ENCODE measurements at regions not wholly inside any gene's neighbourhood (a gene's known extent, or its start where the extent isn't known, plus 50 kb on each side); places are given as distances from the start of the nearest gene placed in this dataset.

GRCh38 chr1:164473544-164473943 lies 85.4 kb upstream of the PBX1 start:
- CTCF ChIA-PET, result no interaction called here
- no peak overlapping the region for H3K27ac Mint-ChIP-seq
- peaks cover 15% of the 10 kb centered on the region for H3K4me1 Mint-ChIP-seq
- no peaks in the 10 kb centered on the region for H3K36me3 Mint-ChIP-seq
- ATAC-seq, result no peak
- H3K4me3 Mint-ChIP-seq, result no peak overlapping the region
- TF ChIP-seq ZSCAN18 (CRISPR knock-in tag; IDR thresholded peaks at IDR 0.05) (no peak), HMGXB4 (CRISPR knock-in tag; IDR thresholded peaks at IDR 0.05) (no peak), STAT6 (CRISPR knock-in tag; conservative IDR thresholded peaks at IDR 0.05; ENCODE audit: low read depth) (no peak), NR1H2 (CRISPR knock-in tag; IDR thresholded peaks at IDR 0.05) (no peak), ETV6 (CRISPR knock-in tag; IDR thresholded peaks at IDR 0.05) (no peak), SOX15 (CRISPR knock-in tag; IDR thresholded peaks at IDR 0.05) (no peak), ZNF219 (CRISPR knock-in tag; IDR thresholded peaks at IDR 0.05; ENCODE audit: borderline replicate concordance) (no peak), ZNF317 (CRISPR knock-in tag; IDR thresholded peaks at IDR 0.05; ENCODE audit: borderline replicate concordance, low read depth) (no peak)
- POLR2A ChIA-PET, result no interaction called here
- no peaks in the 10 kb centered on the region for H3K27me3 Mint-ChIP-seq (ENCODE audit: low read depth)
- no peak for DNase-seq (ENCODE audit: low spot score)
- peaks cover 16% of the 10 kb centered on the region; the same call in 1 of the 2 replicates for H3K9me3 Mint-ChIP-seq

- CTCF ChIA-PET, result no interaction called here
- H3K9me3 Mint-ChIP-seq, result peaks cover 13% of the 10 kb centered on the region; the same call in 1 of the 2 replicates
- DNase-seq (ENCODE audit: low spot score) (no peak), ATAC-seq (no peak)
- H3K27ac Mint-ChIP-seq, result no peak overlapping the region
- peaks cover 15% of the 10 kb centered on the region for H3K4me1 Mint-ChIP-seq
- H3K4me3 Mint-ChIP-seq, result no peak overlapping the region
- H3K36me3 Mint-ChIP-seq, result no peaks in the 10 kb centered on the region
- TF ChIP-seq MXD4 (CRISPR knock-in tag; IDR thresholded peaks at IDR 0.05; ENCODE audit: borderline replicate concordance) (no peak), E2F1 (CRISPR knock-in tag; IDR thresholded peaks at IDR 0.05) (no peak), E2F5 (CRISPR knock-in tag; IDR thresholded peaks at IDR 0.05) (no peak), ZNF416 (CRISPR knock-in tag; IDR thresholded peaks at IDR 0.05) (no peak), IRF2 (CRISPR knock-in tag; IDR thresholded peaks at IDR 0.05; ENCODE audit: borderline replicate concordance, low read depth) (no peak), CDX4 (CRISPR knock-in tag; IDR thresholded peaks at IDR 0.05; ENCODE audit: borderline replicate concordance) (no peak), NFE2L1 (CRISPR knock-in tag; IDR thresholded peaks at IDR 0.05) (no peak), NR3C1 (CRISPR knock-in tag; conservative IDR thresholded peaks at IDR 0.05; ENCODE audit: low read depth) (no peak)
- H3K27me3 Mint-ChIP-seq (ENCODE audit: low read depth), result no peaks in the 10 kb centered on the region
- POLR2A ChIA-PET, result no interaction called here
These were observed 83.2 kb upstream of the PBX1 start for GRCh38 chr1:164475834-164476233.

All from WTC11 (cell line).